Stomach (tissue), 4 donors: ENCODE measurements at regions not wholly inside any gene's neighbourhood (a gene's known extent, or its start where the extent isn't known, plus 50 kb on each side); places are given as distances from the start of the nearest gene placed in this dataset.

Experiments used
- EP300 ChIP-seq: sonication (generic); formaldehyde crosslinking; IDR thresholded peaks from one replicate; pipeline ENCODE4 v1.6.1; 2017; ENCODE audit warnings: antibody characterized with exemption
- POLR2A ChIP-seq, 4 donors: fragments of 450-650 bp; IDR thresholded peaks; one replicate each; pipeline ENCODE4 v1.6.1; 2016; ENCODE audit warnings: antibody characterized with exemption in 4 of 4, control low read depth in 2 of 4, mild to moderate bottlenecking in 1 of 4, moderate library complexity in 1 of 4
- POLR2AphosphoS5 ChIP-seq, 3 donors: sonication (generic); formaldehyde crosslinking; IDR thresholded peaks; one replicate each; pipeline ENCODE4 v1.6.1; 2016; ENCODE audit warnings: antibody characterized with exemption in 3 of 3
- TF ChIP-seq, protein P1 (sequence below), 7 experiments: fragments of 450-650 bp in 4 of 7; fragments of 200-600 bp in 3 of 7; sonication (generic) in 3 of 7; IDR thresholded peaks; one replicate each; pipeline ENCODE4 v1.5.1; 2016 to 2019; ENCODE audit warnings: antibody characterized with exemption in 7 of 7, control low read depth in 2 of 7, mild to moderate bottlenecking in 1 of 7

DNA sequence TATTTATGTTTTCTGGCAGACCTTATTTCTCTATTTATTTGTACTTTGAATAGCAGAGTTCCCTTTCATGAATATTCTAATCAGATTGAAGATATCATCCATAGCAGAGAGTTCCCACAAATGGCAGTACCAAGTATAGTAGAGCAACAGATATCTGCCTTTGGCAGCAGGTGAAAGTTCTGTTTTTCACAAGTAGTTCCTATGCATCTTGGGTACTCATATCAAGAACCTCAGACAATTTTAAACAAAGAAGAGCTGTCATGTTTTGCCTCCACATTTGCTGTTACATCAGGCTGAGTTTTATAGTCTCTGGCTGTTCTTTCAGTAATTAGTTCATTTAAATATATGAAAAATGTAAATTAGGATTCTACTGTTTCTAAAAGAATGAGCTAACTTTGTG lies 252.0 kb downstream of the KCNC2 start:
- TF ChIP-seq POLR2AphosphoS5 (IDR thresholded peaks at IDR 0.05) (no peak), POLR2A (IDR thresholded peaks at IDR 0.05) (no peak), EP300 (no peak)
- TF ChIP-seq, protein P1, sequence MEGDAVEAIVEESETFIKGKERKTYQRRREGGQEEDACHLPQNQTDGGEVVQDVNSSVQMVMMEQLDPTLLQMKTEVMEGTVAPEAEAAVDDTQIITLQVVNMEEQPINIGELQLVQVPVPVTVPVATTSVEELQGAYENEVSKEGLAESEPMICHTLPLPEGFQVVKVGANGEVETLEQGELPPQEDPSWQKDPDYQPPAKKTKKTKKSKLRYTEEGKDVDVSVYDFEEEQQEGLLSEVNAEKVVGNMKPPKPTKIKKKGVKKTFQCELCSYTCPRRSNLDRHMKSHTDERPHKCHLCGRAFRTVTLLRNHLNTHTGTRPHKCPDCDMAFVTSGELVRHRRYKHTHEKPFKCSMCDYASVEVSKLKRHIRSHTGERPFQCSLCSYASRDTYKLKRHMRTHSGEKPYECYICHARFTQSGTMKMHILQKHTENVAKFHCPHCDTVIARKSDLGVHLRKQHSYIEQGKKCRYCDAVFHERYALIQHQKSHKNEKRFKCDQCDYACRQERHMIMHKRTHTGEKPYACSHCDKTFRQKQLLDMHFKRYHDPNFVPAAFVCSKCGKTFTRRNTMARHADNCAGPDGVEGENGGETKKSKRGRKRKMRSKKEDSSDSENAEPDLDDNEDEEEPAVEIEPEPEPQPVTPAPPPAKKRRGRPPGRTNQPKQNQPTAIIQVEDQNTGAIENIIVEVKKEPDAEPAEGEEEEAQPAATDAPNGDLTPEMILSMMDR (IDR thresholded peaks at IDR 0.05) = no peak
